H1 (cell line): ENCODE measurements at regions not wholly inside any gene's neighbourhood (a gene's known extent, or its start where the extent isn't known, plus 50 kb on each side); places are given as distances from the start of the nearest gene placed in this dataset.

Source experiments
- CTCF ChIA-PET: fragments of 300-600 bp; sonication (Branson Sonifier 250); formaldehyde crosslinking; loops from one replicate; lab custom pipeline; 2021; ENCODE audit not compliant: partially characterized antibody; lab: Charles Lee
- POLR2A ChIA-PET: fragments of 300-600 bp; sonication (Branson Sonifier 250); formaldehyde crosslinking; loops from one replicate; lab custom pipeline; 2021; ENCODE audit warnings: inconsistent platforms; ENCODE audit not compliant: partially characterized antibody; lab: Charles Lee
- DNase-seq, 2 experiments: peaks; one replicate each; pipeline versions ENCODE4 v3.0.0 to v3.0.0-alpha.2; 2010 to 2022; ENCODE audit warnings: low spot score in 2 of 2, low read depth in 1 of 2, mixed read lengths in 1 of 2
- FAIRE-seq: peaks from 2 replicates; lab custom pipeline; 2011; peaks lifted over from hg19 to GRCh38; lab: Jason Lieb, UNC
- H2AFZ ChIP-seq: 2 replicates; pipeline ENCODE4 v1.8.1; 2012; ENCODE audit warnings: low read length, inconsistent platforms
- H2AK5ac ChIP-seq: 2 replicates; pipeline ENCODE4 v1.6.1; 2013; ENCODE audit warnings: low read depth, low read length
- H2BK120ac ChIP-seq: replicated peaks from 2 replicates; pipeline ENCODE3; 2013; ENCODE audit warnings: low read depth, low read length, inconsistent platforms
- H2BK12ac ChIP-seq: 2 replicates; pipeline ENCODE4 v1.6.1; 2013; ENCODE audit warnings: low read depth, low read length
- H2BK15ac ChIP-seq: 2 replicates; pipeline ENCODE4 v1.6.1; 2013; ENCODE audit warnings: low read length
- H2BK20ac ChIP-seq: 2 replicates; pipeline ENCODE4 v1.6.1; 2013; ENCODE audit warnings: low read length
- H2BK5ac ChIP-seq: 2 replicates; pipeline ENCODE4 v1.6.1; 2013; ENCODE audit warnings: low read depth, low read length
- H3K14ac ChIP-seq: 2 replicates; pipeline ENCODE4 v1.6.1; 2013; ENCODE audit warnings: inconsistent platforms; ENCODE audit not compliant: insufficient read length
- H3K18ac ChIP-seq: 2 replicates; pipeline ENCODE4 v1.6.1; 2013; ENCODE audit warnings: low read length; ENCODE audit errors: extremely low read depth
- H3K23ac ChIP-seq: 2 replicates; pipeline ENCODE4 v1.6.1; 2013; ENCODE audit warnings: inconsistent platforms; ENCODE audit not compliant: insufficient read length
- H3K23me2 ChIP-seq: 2 replicates; pipeline ENCODE4 v1.6.1; 2013; ENCODE audit warnings: low read depth, low read length
- H3K27ac ChIP-seq: 2 replicates; pipeline ENCODE4 v1.6.1; 2011; ENCODE audit warnings: low read depth, low read length, inconsistent platforms
- H3K27me3 ChIP-seq, 4 experiments: replicated peaks in 1 of 4; 1 replicate in 1 of 4; 2 replicates in 3 of 4; pipeline versions ENCODE4 v1.6.1 to v1.8.1; 2011 to 2013; ENCODE audit warnings: low read length in 3 of 4, mild to moderate bottlenecking in 3 of 4, inconsistent platforms in 2 of 4, mixed read lengths in 2 of 4, moderate library complexity in 1 of 4; ENCODE audit not compliant: control insufficient read depth in 3 of 4, insufficient read depth in 3 of 4; ENCODE audit errors: extremely low read depth in 1 of 4
- H3K36me3 ChIP-seq, 4 experiments: 2 replicates each; pipeline versions ENCODE4 v1.6.1 to v1.8.1; 2011 to 2013; ENCODE audit warnings: mild to moderate bottlenecking in 4 of 4, low read length in 3 of 4, moderate library complexity in 2 of 4, control low read depth in 1 of 4, inconsistent platforms in 1 of 4; ENCODE audit not compliant: insufficient read depth in 4 of 4, control insufficient read depth in 2 of 4
- H3K4ac ChIP-seq: replicated peaks from 2 replicates; pipeline ENCODE3; 2013; ENCODE audit warnings: low read length, low read depth, mixed read lengths, inconsistent platforms; ENCODE audit not compliant: insufficient read length
- H3K4me1 ChIP-seq, 4 experiments: replicated peaks in 1 of 4; 1 replicate in 1 of 4; 2 replicates in 3 of 4; pipeline versions ENCODE4 v1.6.1 to v1.8.1; 2011 to 2013; ENCODE audit warnings: low read length in 3 of 4, inconsistent platforms in 2 of 4, mixed read lengths in 1 of 4; ENCODE audit not compliant: insufficient read depth in 4 of 4, control insufficient read depth in 3 of 4
- H3K4me2 ChIP-seq, 2 experiments: 2 replicates each; pipeline versions ENCODE4 v1.6.1 to v1.8.1; 2011 to 2013; ENCODE audit warnings: low read depth in 2 of 2, low read length in 2 of 2, control low read depth in 1 of 2, inconsistent platforms in 1 of 2, mild to moderate bottlenecking in 1 of 2; ENCODE audit not compliant: insufficient read depth in 1 of 2
- H3K4me3 ChIP-seq, 4 experiments: fragments of 200-600, 300-600 bp in 1 of 4; sonication (generic), shearing (Covaris generic), sonication (Bioruptor Twin) in 1 of 4; 2 replicates each; pipeline versions ENCODE4 v1.5.1 to v1.8.1; 2011 to 2016; ENCODE audit warnings: low read length in 4 of 4, low read depth in 3 of 4, control low read depth in 2 of 4, inconsistent platforms in 2 of 4, mild to moderate bottlenecking in 2 of 4, mixed read lengths in 1 of 4, moderate library complexity in 1 of 4; ENCODE audit not compliant: insufficient read depth in 2 of 4; ENCODE audit errors: extremely low read depth in 1 of 4
- H3K56ac ChIP-seq: replicated peaks from 2 replicates; pipeline ENCODE3; 2013; ENCODE audit warnings: low read depth, mild to moderate bottlenecking, mixed read lengths, low read length, inconsistent platforms; ENCODE audit not compliant: insufficient read length
- H3K79me1 ChIP-seq: 2 replicates; pipeline ENCODE4 v1.6.1; 2013; ENCODE audit warnings: low read depth, low read length, control low read depth
- H3K79me2 ChIP-seq, 2 experiments: 2 replicates each; pipeline versions ENCODE4 v1.6.1 to v1.8.1; 2012 to 2013; ENCODE audit warnings: low read length in 2 of 2, mild to moderate bottlenecking in 2 of 2, inconsistent platforms in 1 of 2; ENCODE audit not compliant: insufficient read depth in 2 of 2, control insufficient read depth in 1 of 2
- H3K9ac ChIP-seq, 4 experiments: replicated peaks in 1 of 4; 1 replicate in 1 of 4; 2 replicates in 3 of 4; pipeline versions ENCODE4 v1.6.1 to v1.8.1; 2011 to 2013; ENCODE audit warnings: low read depth in 3 of 4, low read length in 3 of 4, control low read depth in 2 of 4, mild to moderate bottlenecking in 2 of 4, moderate library complexity in 2 of 4, inconsistent platforms in 1 of 4; ENCODE audit errors: extremely low read depth in 1 of 4
- H3K9me3 ChIP-seq, 2 experiments: 2 replicates each; pipeline versions ENCODE4 v1.6.1 to v1.8.1; 2012 to 2013; ENCODE audit warnings: mild to moderate bottlenecking in 2 of 2, moderate library complexity in 2 of 2, control low read depth in 1 of 2, inconsistent platforms in 1 of 2, low read depth in 1 of 2, low read length in 1 of 2, mixed read lengths in 1 of 2; ENCODE audit not compliant: insufficient read depth in 2 of 2
- H4K20me1 ChIP-seq, 2 experiments: replicated peaks in 1 of 2; 2 replicates each; pipeline versions ENCODE3 to v1.8.1; 2011 to 2013; ENCODE audit warnings: inconsistent platforms in 2 of 2, low read length in 2 of 2, mild to moderate bottlenecking in 1 of 2; ENCODE audit not compliant: insufficient read depth in 2 of 2, control insufficient read depth in 1 of 2
- H4K5ac ChIP-seq: 2 replicates; pipeline ENCODE4 v1.6.1; 2013; ENCODE audit warnings: low read length, low read depth, mixed read lengths, inconsistent platforms; ENCODE audit not compliant: insufficient read length
- H4K8ac ChIP-seq: 2 replicates; pipeline ENCODE4 v1.8.0; 2013; ENCODE audit warnings: mild to moderate bottlenecking, moderate library complexity, low read length, inconsistent platforms; ENCODE audit not compliant: insufficient read depth; ENCODE audit errors: extremely low read depth
- H4K91ac ChIP-seq: replicated peaks from 2 replicates; pipeline ENCODE3; 2013; ENCODE audit warnings: low read length, mixed read lengths, inconsistent platforms; ENCODE audit not compliant: insufficient read length
- ATF2 ChIP-seq: IDR thresholded peaks from 2 replicates; pipeline ENCODE4 v1.6.1; 2012; ENCODE audit warnings: low read length, inconsistent platforms
- BACH1 ChIP-seq: IDR thresholded peaks from 2 replicates; pipeline ENCODE4 v1.6.1; 2012; ENCODE audit warnings: low read length, improper control_type of control experiment
- BRCA1 ChIP-seq: IDR thresholded peaks from 2 replicates; pipeline ENCODE4 v1.6.1; 2012; ENCODE audit warnings: low read depth, low read length, improper control_type of control experiment
- CBX8 ChIP-seq: fragments of 300-800, 300-1000 bp; sonication (generic); IDR thresholded peaks from 2 replicates; pipeline ENCODE4 v1.7.1; 2016; ENCODE audit warnings: low read depth, low read length, borderline replicate concordance
- CREB1 ChIP-seq: IDR thresholded peaks from 2 replicates; pipeline ENCODE4 v1.6.1; 2012; ENCODE audit warnings: inconsistent platforms
- EZH2 ChIP-seq: fragments of 200-600 bp; sonication (generic); IDR thresholded peaks from 2 replicates; pipeline ENCODE4 v1.7.1; 2012; ENCODE audit warnings: low read depth, mild to moderate bottlenecking, moderate library complexity, low read length, inconsistent platforms; ENCODE audit not compliant: severe bottlenecking
- GTF2F1 ChIP-seq: IDR thresholded peaks from 2 replicates; pipeline ENCODE4 v1.6.1; 2012; ENCODE audit warnings: low read depth, low read length, improper control_type of control experiment, borderline replicate concordance
- PHF8 ChIP-seq: fragments of 200-600 bp; sonication (generic); conservative IDR thresholded peaks from 2 replicates; pipeline ENCODE4 v1.7.1; 2012; ENCODE audit warnings: low read depth, mild to moderate bottlenecking, inconsistent platforms, low read length, moderate library complexity
- RFX5 ChIP-seq: IDR thresholded peaks from 2 replicates; pipeline ENCODE4 v1.6.1; 2011; ENCODE audit warnings: low read depth, low read length, improper control_type of control experiment, borderline replicate concordance
- RXRA ChIP-seq: IDR thresholded peaks from 2 replicates; pipeline ENCODE4 v1.6.1; 2011; ENCODE audit warnings: low read depth, mild to moderate bottlenecking, low read length, moderate library complexity; ENCODE audit not compliant: insufficient read depth
- SAP30 ChIP-seq: fragments of 300-600 bp; sonication (generic); IDR thresholded peaks from 2 replicates; pipeline ENCODE4 v1.7.1; 2012; ENCODE audit warnings: low read length, moderate library complexity, mild to moderate bottlenecking, inconsistent platforms; ENCODE audit not compliant: insufficient read depth, insufficient replicate concordance
- TBP ChIP-seq: IDR thresholded peaks from 2 replicates; pipeline ENCODE4 v1.6.1; 2011; ENCODE audit warnings: low read depth, low read length, improper control_type of control experiment
- TCF12 ChIP-seq: IDR thresholded peaks from 2 replicates; pipeline ENCODE4 v1.6.1; 2011; ENCODE audit warnings: low read depth, mild to moderate bottlenecking, low read length
- TEAD4 ChIP-seq: IDR thresholded peaks from 2 replicates; pipeline ENCODE4 v1.6.1; 2012; ENCODE audit warnings: low read depth, low read length, inconsistent platforms, mixed read lengths
- WGBS, 2 experiments: shearing (Covaris generic) in 1 of 2; methylation state at CpG; one replicate each; pipeline versions ENCODE4 v1.1.6 to v1.1.7; 2013 to 2015; ENCODE audit warnings: low lambda C conversion rate in 2 of 2, mixed read lengths in 2 of 2, inconsistent platforms in 1 of 2, low coverage in 1 of 2, missing lambda C conversion rate in 1 of 2; ENCODE audit not compliant: insufficient replicate concordance in 2 of 2, insufficient coverage in 1 of 2, insufficient read length in 1 of 2; ENCODE audit errors: extremely low coverage in 1 of 2, missing lambda C conversion rate in 1 of 2; 5-methylcytosine and 5-hydroxymethylcytosine counted together

DNA sequence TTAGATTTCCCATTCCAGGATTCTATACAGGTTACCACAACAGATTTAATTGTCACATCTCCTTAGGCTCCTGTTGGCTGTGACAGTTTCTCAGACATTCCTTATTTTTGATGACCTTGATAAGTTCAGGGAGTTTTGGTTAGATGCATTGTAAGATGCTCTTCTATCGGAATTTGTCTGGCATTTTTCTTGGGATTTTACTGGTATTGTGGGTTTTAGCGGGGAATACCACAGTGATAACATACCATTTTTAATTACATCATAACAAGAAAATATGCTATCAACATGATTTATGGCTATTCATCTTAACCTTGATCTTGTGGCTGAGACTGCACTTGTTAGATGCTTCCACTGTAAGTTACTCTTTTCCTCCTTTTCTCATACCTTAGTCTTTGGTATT lies 217.5 kb upstream of the PPFIA2 start:
- H3K14ac ChIP-seq: no peak overlapping the region
- no peaks in the 10 kb centered on the region for H3K79me1 ChIP-seq
- H3K4me3 ChIP-seq: no peak overlapping the region
- H2BK12ac ChIP-seq: no peak overlapping the region
- H3K27ac ChIP-seq: no peak overlapping the region
- no peaks in the 10 kb centered on the region for H3K9me3 ChIP-seq
- H3K4ac ChIP-seq: no peak overlapping the region
- no peak overlapping the region for H3K18ac ChIP-seq
- no peaks in the 10 kb centered on the region for H3K27me3 ChIP-seq
- H3K36me3 ChIP-seq: no peaks in the 10 kb centered on the region
- H3K23me2 ChIP-seq: no peaks in the 10 kb centered on the region
- H2BK120ac ChIP-seq: no peak overlapping the region
- FAIRE-seq (no peak), DNase-seq (no peak)
- H2BK20ac ChIP-seq: no peak overlapping the region
- ChIA-PET POLR2A (no interaction called here), CTCF (no interaction called here)
- no peak overlapping the region for H4K5ac ChIP-seq
- H3K79me2 ChIP-seq: no peaks in the 10 kb centered on the region
- no peaks in the 10 kb centered on the region for H4K20me1 ChIP-seq
- no peaks in the 10 kb centered on the region for H3K4me1 ChIP-seq
- TF ChIP-seq BACH1 (no peak), CBX8 (no peak), PHF8 (no peak), TEAD4 (no peak), SAP30 (no peak), RFX5 (no peak), EZH2 (no peak), ATF2 (no peak), CREB1 (no peak), RXRA (no peak), BRCA1 (no peak), TBP (no peak), GTF2F1 (no peak), TCF12 (no peak)
- no peak overlapping the region for H2AFZ ChIP-seq
- H3K4me2 ChIP-seq: no peak overlapping the region
- no peak overlapping the region for H3K56ac ChIP-seq
- no peak overlapping the region for H4K8ac ChIP-seq
- H3K23ac ChIP-seq: no peak overlapping the region
- no peak overlapping the region for H2BK15ac ChIP-seq
- H3K9ac ChIP-seq: no peak overlapping the region
- H2BK5ac ChIP-seq: no peak overlapping the region
- no peak overlapping the region for H2AK5ac ChIP-seq
- no peak overlapping the region for H4K91ac ChIP-seq
- WGBS, 2 experiments: 100% methylated on average over 2 of the region's 2 CpGs; no CpG with 5 or more reads in 1 of the 2 experiments
